ENCODE measurements at regions not wholly inside any gene's neighbourhood (a gene's known extent, or its start where the extent isn't known, plus 50 kb on each side); places are given as distances from the start of the nearest gene placed in this dataset.
"Not testable (repeated sequence)": the region's sequence is repeated elsewhere in the genome, so short reads cannot be mapped to it uniquely, and the experiment has no call there.

- not testable (repeated sequence) for ATAC-seq; H3K27ac ChIP-seq (ENCODE audit: low read length); DNase-seq; H3K9me3 ChIP-seq (ENCODE audit: control insufficient read depth, low read length); H3K4me1 ChIP-seq (ENCODE audit: control insufficient read depth, insufficient read depth, low read length); H3K27me3 ChIP-seq (ENCODE audit: control insufficient read depth, insufficient read depth); H3K4me3 ChIP-seq (ENCODE audit: low read length)
- intact Hi-C loops (cut with DNase I): loop anchor here in 1 of 4 donors (10.0 kb wide), 1 partner anchor 133 kb away; the partner anchor contains the start of gene KLF6
- 81% methylated on average over 6 of the region's 6 CpGs for WGBS
Measured at GRCh38 chr10:3917392-3917791, 132.4 kb upstream of the KLF6 start.

- peak in 1 of 3 donors; percentile 35 for DNase-seq
- 55% methylated on average over 5 of the region's 5 CpGs for WGBS
- no peaks in the 10 kb centered on the region for H3K9me3 ChIP-seq (ENCODE audit: control insufficient read depth, low read length)
- no peak for ATAC-seq
- intact Hi-C loops (cut with DNase I): loop anchor here in 1 of 4 donors (10.0 kb wide), 1 partner anchor 130 kb away; the partner anchor contains the start of gene KLF6
- peaks cover 3% of the 10 kb centered on the region for H3K4me1 ChIP-seq (ENCODE audit: control insufficient read depth, insufficient read depth, low read length)
- no peaks in the 10 kb centered on the region for H3K27me3 ChIP-seq (ENCODE audit: control insufficient read depth, insufficient read depth)
- no peak overlapping the region for H3K27ac ChIP-seq (ENCODE audit: low read length)
- H3K4me3 ChIP-seq (ENCODE audit: low read length): no peak overlapping the region
Measured at GRCh38 chr10:3914733-3915132, 129.7 kb upstream of the KLF6 start.

DNA sequence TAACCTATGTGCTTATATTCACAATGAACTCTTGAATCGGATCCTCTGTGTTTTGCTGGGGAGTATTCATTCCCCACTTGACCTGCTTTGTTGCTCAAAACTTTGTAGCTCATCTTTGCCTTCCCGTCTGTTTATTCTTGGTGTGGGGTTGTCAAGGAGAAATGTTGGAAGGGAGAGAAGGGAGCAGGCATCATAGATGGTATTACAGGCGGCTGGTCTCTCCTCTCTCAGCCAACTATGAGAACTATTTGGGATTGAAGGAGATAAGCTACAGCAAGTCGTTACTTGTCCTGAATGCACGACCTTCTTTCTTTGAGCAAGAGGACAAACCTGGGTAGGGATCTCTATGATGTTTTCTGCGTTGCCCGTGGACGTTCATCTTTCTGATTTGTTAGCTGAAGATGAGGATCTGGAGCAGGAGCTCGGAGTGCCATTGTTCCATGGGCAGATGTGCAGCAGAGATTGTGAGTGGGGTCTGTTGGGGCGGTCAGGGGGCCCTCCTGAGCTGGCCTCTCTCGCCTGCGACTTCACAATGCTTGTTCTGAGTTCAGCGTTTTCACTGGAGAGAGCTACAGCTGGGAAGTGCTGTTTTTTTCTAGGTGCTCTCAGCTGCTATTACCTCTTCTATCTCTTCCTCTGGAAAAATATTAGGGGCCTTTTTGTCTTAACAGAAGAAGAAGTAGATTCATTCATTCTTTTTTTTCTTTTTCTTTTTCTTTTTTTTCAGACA lies 126.9 kb upstream of the KLF6 start:
- intact Hi-C loops (cut with DNase I): loop anchor here in 1 of 4 donors (10.0 kb wide), 1 partner anchor 127 kb away; the partner anchor contains the start of gene KLF6
- DNase-seq (peak in 1 of 3 donors; percentile 38), ATAC-seq (peak; percentile 80 to 87)
- peaks cover 3% of the 10 kb centered on the region for H3K4me1 ChIP-seq (ENCODE audit: control insufficient read depth, insufficient read depth, low read length)
- H3K27me3 ChIP-seq (ENCODE audit: control insufficient read depth, insufficient read depth): no peaks in the 10 kb centered on the region
- peak overlapping the region; percentile 45 for H3K4me3 ChIP-seq (ENCODE audit: low read length)
- WGBS: 41% methylated on average over 13 of the region's 13 CpGs
- peak overlapping the region; percentile 98 for H3K27ac ChIP-seq (ENCODE audit: low read length)
- H3K9me3 ChIP-seq (ENCODE audit: control insufficient read depth, low read length): no peaks in the 10 kb centered on the region

DNA sequence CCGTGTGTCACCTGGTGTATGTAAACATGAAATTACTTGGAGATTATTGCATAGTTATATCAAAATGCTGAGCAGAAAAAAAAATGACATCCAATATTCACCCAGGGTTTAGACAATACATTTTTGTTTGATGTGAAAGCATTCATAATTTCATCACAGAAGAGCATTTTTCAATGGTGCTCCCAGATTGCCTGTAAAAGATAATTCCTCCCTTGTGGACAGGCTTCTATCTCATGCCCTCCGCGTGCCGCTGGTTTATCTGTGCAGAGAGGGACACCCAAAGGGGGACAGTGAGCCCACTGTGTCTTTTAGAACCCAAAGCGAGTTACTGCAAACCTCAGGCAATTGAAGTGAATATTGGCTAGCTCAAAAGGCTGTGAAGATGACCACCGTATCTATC lies 126.2 kb upstream of the KLF6 start:
- intact Hi-C loops (cut with DNase I): loop anchor here in 1 of 4 donors (10.0 kb wide), 1 partner anchor 126 kb away; the partner anchor contains the start of gene KLF6
- WGBS: 58% methylated on average over 6 of the region's 6 CpGs
- no peaks in the 10 kb centered on the region for H3K9me3 ChIP-seq (ENCODE audit: control insufficient read depth, low read length)
- no peaks in the 10 kb centered on the region for H3K27me3 ChIP-seq (ENCODE audit: control insufficient read depth, insufficient read depth)
- H3K27ac ChIP-seq (ENCODE audit: low read length): peak overlapping the region; percentile 67
- DNase-seq: no peak
- peaks cover 3% of the 10 kb centered on the region for H3K4me1 ChIP-seq (ENCODE audit: control insufficient read depth, insufficient read depth, low read length)
- no peak overlapping the region for H3K4me3 ChIP-seq (ENCODE audit: low read length)
- no peak for ATAC-seq

DNA sequence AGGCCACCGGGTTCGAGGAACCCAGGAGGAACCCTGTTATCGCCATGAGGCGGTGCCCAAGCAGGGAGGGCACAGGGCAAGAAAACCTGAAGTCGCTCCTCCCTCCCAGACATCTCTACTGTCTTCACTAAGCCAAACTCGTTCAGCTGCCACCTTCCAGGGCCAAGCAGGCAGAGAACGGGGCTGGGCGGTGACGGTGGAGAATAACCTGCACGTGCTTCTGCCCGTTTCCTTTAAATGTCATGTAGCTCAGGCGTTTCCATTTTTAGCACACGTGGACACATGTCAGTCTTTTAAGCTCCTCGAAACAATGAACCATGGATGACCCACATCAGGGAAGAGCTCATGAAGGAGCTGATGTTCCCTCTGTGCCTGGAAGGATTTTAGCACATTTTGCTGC lies 124.3 kb upstream of the KLF6 start:
- Histone ChIP-seq H3K4me1 (ENCODE audit: control insufficient read depth, insufficient read depth, low read length) (peaks cover 3% of the 10 kb centered on the region), H3K27ac (ENCODE audit: low read length) (no peak overlapping the region), H3K9me3 (ENCODE audit: control insufficient read depth, low read length) (no peaks in the 10 kb centered on the region), H3K27me3 (ENCODE audit: control insufficient read depth, insufficient read depth) (no peaks in the 10 kb centered on the region), H3K4me3 (ENCODE audit: low read length) (no peak overlapping the region)
- no peak for ATAC-seq
- peak in 1 of 3 donors; percentile 34 for DNase-seq
- 85% methylated on average over 14 of the region's 14 CpGs for WGBS
- intact Hi-C loops (cut with DNase I): loop anchor here in 1 of 4 donors (10.0 kb wide), 1 partner anchor 125 kb away; the partner anchor contains the start of gene KLF6

DNA sequence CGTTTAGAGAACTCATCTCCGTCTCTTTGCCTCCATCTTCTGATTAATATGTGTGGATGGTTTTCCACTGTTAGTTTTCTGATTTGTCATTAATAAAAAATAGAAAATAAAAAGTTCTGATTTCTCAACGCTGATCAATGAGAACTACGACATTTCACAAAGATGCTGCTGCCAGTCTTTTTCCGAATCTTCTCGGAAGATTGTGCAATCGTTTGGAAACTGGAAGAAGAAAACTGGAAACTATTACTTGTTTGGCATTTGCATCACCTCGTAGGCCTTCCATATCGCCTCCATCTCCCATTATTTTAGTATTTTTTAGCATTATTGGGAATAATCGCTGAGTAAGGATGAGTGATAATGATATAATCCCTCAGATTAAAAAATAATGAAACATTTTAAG lies 123.2 kb upstream of the KLF6 start:
- ATAC-seq (no peak), DNase-seq (no peak)
- intact Hi-C loops (cut with DNase I): loop anchor here in 1 of 4 donors (10.0 kb wide), 1 partner anchor 123 kb away; the partner anchor contains the start of gene KLF6
- H3K4me3 ChIP-seq (ENCODE audit: low read length): no peak overlapping the region
- H3K27ac ChIP-seq (ENCODE audit: low read length): no peak overlapping the region
- no peaks in the 10 kb centered on the region for H3K9me3 ChIP-seq (ENCODE audit: control insufficient read depth, low read length)
- H3K4me1 ChIP-seq (ENCODE audit: control insufficient read depth, insufficient read depth, low read length): peaks cover 4% of the 10 kb centered on the region
- 80% methylated on average over 10 of the region's 10 CpGs for WGBS
- no peaks in the 10 kb centered on the region for H3K27me3 ChIP-seq (ENCODE audit: control insufficient read depth, insufficient read depth)

DNA sequence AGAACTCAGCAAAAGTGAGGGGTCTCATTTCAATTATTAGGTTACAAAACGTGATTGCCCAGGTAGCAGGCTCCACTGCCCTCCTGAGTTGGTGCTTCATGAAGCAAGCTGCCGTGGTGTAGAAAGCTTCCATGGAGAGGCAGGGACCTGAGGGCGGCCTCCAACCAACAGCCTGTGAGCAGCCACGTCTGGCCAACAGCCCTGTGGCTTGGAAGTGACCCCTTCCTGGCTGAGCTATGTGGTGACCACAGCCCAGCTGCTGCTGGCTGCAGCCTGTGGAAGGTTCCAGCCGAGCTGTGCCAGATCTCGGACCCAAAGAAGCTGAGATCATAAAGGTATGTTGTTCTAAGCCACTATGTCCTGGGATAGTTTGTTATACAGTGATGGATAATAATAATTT lies 122.5 kb upstream of the KLF6 start:
- peaks cover 6% of the 10 kb centered on the region for H3K4me1 ChIP-seq (ENCODE audit: control insufficient read depth, insufficient read depth, low read length)
- H3K9me3 ChIP-seq (ENCODE audit: control insufficient read depth, low read length): no peaks in the 10 kb centered on the region
- H3K4me3 ChIP-seq (ENCODE audit: low read length): no peak overlapping the region
- no peaks in the 10 kb centered on the region for H3K27me3 ChIP-seq (ENCODE audit: control insufficient read depth, insufficient read depth)
- DNase-seq (peak; percentile 80 to 91 (median 86)), ATAC-seq (peak; percentile 80 to 81)
- no peak overlapping the region for H3K27ac ChIP-seq (ENCODE audit: low read length)
- WGBS: 63% methylated on average over 6 of the region's 6 CpGs
- intact Hi-C loops (cut with DNase I): loop anchor here in 1 of 4 donors (10.0 kb wide), 1 partner anchor 123 kb away; the partner anchor contains the start of gene KLF6

- Histone ChIP-seq H3K27ac (ENCODE audit: low read length) (no peak overlapping the region), H3K27me3 (ENCODE audit: control insufficient read depth, insufficient read depth) (no peaks in the 10 kb centered on the region), H3K9me3 (ENCODE audit: control insufficient read depth, low read length) (no peaks in the 10 kb centered on the region), H3K4me3 (ENCODE audit: low read length) (no peak overlapping the region), H3K4me1 (ENCODE audit: control insufficient read depth, insufficient read depth, low read length) (peaks cover 3% of the 10 kb centered on the region)
- peak in 2 of 3 donors; percentile 35 to 77 for DNase-seq
- peak; percentile 62 to 69 for ATAC-seq
- WGBS: 60% methylated on average over 17 of the region's 17 CpGs
- intact Hi-C loops (cut with DNase I): loop anchor here in 1 of 4 donors (10.0 kb wide), 1 partner anchor 122 kb away; the partner anchor contains the start of gene KLF6
Measured at GRCh38 chr10:3906511-3907111, 121.6 kb upstream of the KLF6 start.

DNA sequence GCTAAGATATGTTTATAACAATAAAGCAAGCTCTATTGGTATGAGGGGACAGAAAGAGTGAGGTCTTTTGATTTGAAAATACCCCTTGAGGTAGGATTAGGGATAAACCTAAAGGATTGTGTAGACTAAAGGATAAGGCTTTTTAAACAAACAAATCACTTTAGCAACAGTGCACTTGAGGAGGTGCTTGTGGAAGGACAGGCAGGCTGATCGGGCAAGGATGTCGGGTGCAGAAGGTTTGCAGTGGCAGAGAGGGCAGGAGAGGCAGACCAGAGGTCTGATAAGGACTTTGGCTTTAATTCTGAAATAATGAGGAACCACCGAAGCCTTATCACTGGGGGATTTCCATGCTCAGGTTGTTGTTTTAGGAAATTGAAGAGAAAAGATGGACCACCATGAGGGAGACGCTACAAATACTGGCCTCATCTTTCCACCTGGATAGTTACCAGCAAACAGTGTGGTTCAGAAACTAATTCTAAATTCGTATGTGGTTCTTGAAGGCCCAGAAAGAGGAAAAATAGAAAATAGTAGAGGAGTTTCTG lies 119.5 kb upstream of the KLF6 start:
- intact Hi-C loops (cut with DNase I): loop anchor here in 1 of 4 donors (10.0 kb wide), 1 partner anchor 120 kb away; the partner anchor contains the start of gene KLF6
- Histone ChIP-seq H3K27me3 (ENCODE audit: control insufficient read depth, insufficient read depth) (no peaks in the 10 kb centered on the region), H3K4me3 (ENCODE audit: low read length) (no peak overlapping the region), H3K27ac (ENCODE audit: low read length) (no peak overlapping the region), H3K9me3 (ENCODE audit: control insufficient read depth, low read length) (no peaks in the 10 kb centered on the region), H3K4me1 (ENCODE audit: control insufficient read depth, insufficient read depth, low read length) (peaks cover 3% of the 10 kb centered on the region)
- 64% methylated on average over 5 of the region's 5 CpGs for WGBS
- DNase-seq: no peak
- ATAC-seq: no peak

DNA sequence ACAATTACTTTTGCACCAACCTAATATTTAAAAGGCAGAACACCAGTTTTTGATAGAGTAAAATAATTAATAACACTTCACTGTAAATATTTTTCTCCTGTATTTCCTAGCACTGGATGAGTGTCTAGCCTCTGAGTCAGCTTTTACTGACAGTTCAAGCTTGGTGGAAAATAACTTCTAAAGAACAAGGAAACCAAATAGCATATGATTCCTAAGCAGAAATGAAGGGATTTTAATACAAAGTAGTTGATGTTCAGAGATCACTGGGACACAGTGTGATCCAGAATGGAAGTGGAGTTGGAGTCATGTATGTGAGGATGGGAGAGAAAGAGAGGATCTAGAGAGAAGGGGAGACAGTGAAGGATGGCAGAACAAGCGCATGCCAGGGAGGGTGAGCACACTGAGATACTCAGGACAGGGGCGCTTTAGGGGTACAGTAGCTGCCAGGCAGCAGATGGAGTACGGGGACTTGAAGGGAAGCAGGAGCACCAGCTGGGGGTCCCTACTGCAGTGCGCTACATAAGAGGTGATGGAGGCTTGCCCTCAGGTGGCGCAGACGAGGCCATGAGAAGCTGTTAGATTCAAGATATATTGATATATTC lies 117.9 kb upstream of the KLF6 start:
- H3K27me3 ChIP-seq (ENCODE audit: control insufficient read depth, insufficient read depth): no peaks in the 10 kb centered on the region
- H3K27ac ChIP-seq (ENCODE audit: low read length): no peak overlapping the region
- intact Hi-C loops (cut with DNase I): loop anchor here in 1 of 4 donors (10.0 kb wide), 1 partner anchor 118 kb away; the partner anchor contains the start of gene KLF6
- WGBS: 96% methylated on average over 6 of the region's 6 CpGs
- peaks cover 3% of the 10 kb centered on the region for H3K4me1 ChIP-seq (ENCODE audit: control insufficient read depth, insufficient read depth, low read length)
- no peak for ATAC-seq
- DNase-seq: no peak
- H3K4me3 ChIP-seq (ENCODE audit: low read length): no peak overlapping the region
- H3K9me3 ChIP-seq (ENCODE audit: control insufficient read depth, low read length): no peaks in the 10 kb centered on the region
